Activated CD8-positive, alpha-beta T cell treated with anti-CD3 and anti-CD28 coated beads for 36 hours (primary cell): ENCODE measurements at regions not wholly inside any gene's neighbourhood (a gene's known extent, or its start where the extent isn't known, plus 50 kb on each side); places are given as distances from the start of the nearest gene placed in this dataset.

Source experiments
- ATAC-seq: fragments of 200-7000 bp; cut with Tn5 transposase; one replicate; pipeline ENCODE4 v1.10.0; 2021; ENCODE audit warnings: mild to moderate bottlenecking, moderate library complexity
- CTCF ChIA-PET: fragments of 350-600 bp; sonication (Branson Sonifier 250); formaldehyde crosslinking; loops from one replicate; lab custom pipeline; 2021; ENCODE audit warnings: antibody characterized with exemption; lab: Charles Lee
- POLR2A ChIA-PET: fragments of 350-600 bp; sonication (Branson Sonifier 250); formaldehyde crosslinking; loops from one replicate; lab custom pipeline; 2021; ENCODE audit warnings: antibody characterized with exemption; lab: Charles Lee
- DNase-seq: peaks from one replicate; pipeline ENCODE4 v3.0.0-alpha.2; 2020
- H3K27ac Mint-ChIP-seq: one replicate; pipeline ENCODE4 v1.8.0; 2021; ENCODE audit warnings: mild to moderate bottlenecking, mixed read lengths
- H3K27me3 Mint-ChIP-seq: one replicate; pipeline ENCODE4 v1.8.0; 2021; ENCODE audit warnings: mixed read lengths
- H3K36me3 Mint-ChIP-seq: one replicate; pipeline ENCODE4 v1.8.0; 2021; ENCODE audit warnings: low read depth, mixed read lengths
- H3K4me1 Mint-ChIP-seq: one replicate; pipeline ENCODE4 v1.8.0; 2021; ENCODE audit warnings: low read depth, mixed read lengths
- H3K4me3 Mint-ChIP-seq: one replicate; pipeline ENCODE4 v1.8.0; 2021; ENCODE audit warnings: mild to moderate bottlenecking, moderate library complexity, mixed read lengths
- H3K9me3 Mint-ChIP-seq: one replicate; pipeline ENCODE4 v1.8.0; 2021; ENCODE audit warnings: mixed read lengths
- intact Hi-C: fragments of 100-400 bp; cut with micrococcal nuclease; formaldehyde crosslinking; loops from one replicate; pipeline ENCODE4 v1.10.0; 2022
- TF ChIP-seq, protein P1 (sequence below): fragments of 200-600 bp; IDR thresholded peaks from one replicate; pipeline ENCODE4 v1.8.0; 2022; ENCODE audit warnings: antibody characterized with exemption, mild to moderate bottlenecking

DNA sequence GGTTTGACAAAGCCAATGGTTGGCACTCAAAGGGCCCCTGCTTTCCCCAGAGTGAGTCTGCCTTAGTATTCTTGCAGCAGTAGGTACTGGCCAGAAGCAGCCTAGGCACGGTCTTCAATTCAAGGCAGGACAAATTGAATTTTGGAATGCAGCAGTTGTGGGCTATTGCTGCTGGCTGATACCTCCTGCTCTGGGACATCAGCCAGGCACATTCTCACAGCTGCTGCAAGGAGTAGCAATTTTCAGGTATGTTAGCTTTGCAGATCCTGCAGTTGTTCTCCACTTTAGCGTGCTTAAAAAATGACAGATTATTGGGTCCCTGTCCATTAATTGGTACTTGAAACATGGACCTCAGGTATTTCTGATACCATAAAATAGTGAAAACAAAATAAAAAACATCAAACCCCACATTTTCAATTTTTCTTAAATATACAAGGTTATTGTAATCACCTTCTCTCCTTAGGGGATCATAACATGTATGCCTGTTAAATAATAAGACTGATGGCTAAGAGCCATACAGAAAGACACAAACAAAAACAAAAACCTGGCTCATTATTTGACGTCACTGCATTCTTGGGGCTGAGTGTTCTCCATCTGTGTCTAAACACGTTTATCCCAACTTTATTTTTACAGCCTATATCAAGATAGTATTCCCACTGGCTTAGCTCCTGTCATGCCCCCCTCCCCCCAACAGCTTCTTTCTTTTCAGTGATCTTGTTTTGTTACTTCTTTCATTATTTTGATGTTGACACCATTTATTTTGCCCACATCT lies 85.1 kb upstream of the CARD18 start:
- intact Hi-C loops = no loop called here
- TF ChIP-seq, protein P1, sequence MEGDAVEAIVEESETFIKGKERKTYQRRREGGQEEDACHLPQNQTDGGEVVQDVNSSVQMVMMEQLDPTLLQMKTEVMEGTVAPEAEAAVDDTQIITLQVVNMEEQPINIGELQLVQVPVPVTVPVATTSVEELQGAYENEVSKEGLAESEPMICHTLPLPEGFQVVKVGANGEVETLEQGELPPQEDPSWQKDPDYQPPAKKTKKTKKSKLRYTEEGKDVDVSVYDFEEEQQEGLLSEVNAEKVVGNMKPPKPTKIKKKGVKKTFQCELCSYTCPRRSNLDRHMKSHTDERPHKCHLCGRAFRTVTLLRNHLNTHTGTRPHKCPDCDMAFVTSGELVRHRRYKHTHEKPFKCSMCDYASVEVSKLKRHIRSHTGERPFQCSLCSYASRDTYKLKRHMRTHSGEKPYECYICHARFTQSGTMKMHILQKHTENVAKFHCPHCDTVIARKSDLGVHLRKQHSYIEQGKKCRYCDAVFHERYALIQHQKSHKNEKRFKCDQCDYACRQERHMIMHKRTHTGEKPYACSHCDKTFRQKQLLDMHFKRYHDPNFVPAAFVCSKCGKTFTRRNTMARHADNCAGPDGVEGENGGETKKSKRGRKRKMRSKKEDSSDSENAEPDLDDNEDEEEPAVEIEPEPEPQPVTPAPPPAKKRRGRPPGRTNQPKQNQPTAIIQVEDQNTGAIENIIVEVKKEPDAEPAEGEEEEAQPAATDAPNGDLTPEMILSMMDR = no peak
- ChIA-PET POLR2A (no interaction called here), CTCF (no interaction called here)
- Mint-ChIP-seq H3K36me3 (no peaks in the 10 kb centered on the region), H3K9me3 (no peaks in the 10 kb centered on the region), H3K27me3 (peaks cover 2% of the 10 kb centered on the region), H3K27ac (no peak overlapping the region), H3K4me3 (no peak overlapping the region), H3K4me1 (no peaks in the 10 kb centered on the region)
- DNase-seq = no peak
- ATAC-seq = no peak

DNA sequence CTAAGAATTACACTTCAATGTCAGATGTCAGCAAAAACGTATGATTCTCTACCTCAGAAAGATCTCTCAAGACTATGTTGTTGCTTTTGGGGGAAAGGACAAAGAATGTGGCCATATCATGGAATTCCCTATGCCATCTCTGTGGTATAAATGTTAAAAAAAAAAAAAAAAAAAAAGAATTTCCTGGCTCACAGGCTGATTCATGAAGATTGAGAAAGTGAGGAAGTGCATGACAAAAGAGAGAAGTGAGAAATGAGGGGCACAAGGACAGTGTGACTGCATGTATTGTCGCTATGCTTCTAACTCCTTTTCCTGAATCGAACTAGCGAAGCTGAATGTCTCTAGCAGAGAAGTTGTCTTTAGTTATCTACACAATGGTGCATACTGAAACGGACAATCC lies 80.6 kb upstream of the CARD18 start:
- Mint-ChIP-seq H3K36me3 (no peaks in the 10 kb centered on the region), H3K27ac (no peak overlapping the region), H3K4me1 (no peaks in the 10 kb centered on the region), H3K4me3 (no peak overlapping the region), H3K27me3 (no peaks in the 10 kb centered on the region), H3K9me3 (no peaks in the 10 kb centered on the region)
- CTCF ChIA-PET = interaction anchor here (0.6 to 0.7 kb wide), 2 partner anchors 27 to 323 kb away, joined by 3 read pairs; no protein-coding TSS in a partner anchor
- no peak for ATAC-seq
- DNase-seq = no peak
- intact Hi-C loops = no loop called here
- POLR2A ChIA-PET = no interaction called here
- TF ChIP-seq, protein P1 = no peak

DNA sequence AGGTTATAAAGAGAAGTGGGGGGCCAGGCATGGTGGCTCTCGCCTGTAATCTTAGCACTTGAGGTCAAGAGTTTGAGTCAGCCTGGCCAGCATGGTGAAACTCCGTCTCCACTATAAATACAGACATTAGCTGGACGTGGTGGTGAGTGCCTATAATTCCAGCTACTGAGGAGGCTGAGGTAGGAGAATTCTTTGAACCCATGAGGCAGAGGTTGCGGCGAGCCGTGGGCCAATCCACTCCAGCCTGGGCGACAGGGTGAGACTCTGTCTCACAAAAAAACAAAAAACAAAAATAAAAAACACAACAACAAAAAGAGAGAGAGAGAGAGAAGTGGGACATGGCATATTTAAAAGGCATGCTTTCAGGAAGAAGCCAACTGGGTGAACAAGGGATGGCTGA lies 80.1 kb upstream of the CARD18 start:
- TF ChIP-seq, protein P1 = no peak
- DNase-seq = no peak
- Mint-ChIP-seq H3K4me1 (no peaks in the 10 kb centered on the region), H3K4me3 (no peak overlapping the region), H3K9me3 (no peaks in the 10 kb centered on the region), H3K27ac (no peak overlapping the region), H3K27me3 (no peaks in the 10 kb centered on the region), H3K36me3 (no peaks in the 10 kb centered on the region)
- ATAC-seq = no peak
- ChIA-PET POLR2A (no interaction called here), CTCF (interaction anchor here (0.7 kb wide), 1 partner anchor 27 kb away, joined by 3 read pairs; no protein-coding TSS in a partner anchor)
- intact Hi-C loops = no loop called here

DNA sequence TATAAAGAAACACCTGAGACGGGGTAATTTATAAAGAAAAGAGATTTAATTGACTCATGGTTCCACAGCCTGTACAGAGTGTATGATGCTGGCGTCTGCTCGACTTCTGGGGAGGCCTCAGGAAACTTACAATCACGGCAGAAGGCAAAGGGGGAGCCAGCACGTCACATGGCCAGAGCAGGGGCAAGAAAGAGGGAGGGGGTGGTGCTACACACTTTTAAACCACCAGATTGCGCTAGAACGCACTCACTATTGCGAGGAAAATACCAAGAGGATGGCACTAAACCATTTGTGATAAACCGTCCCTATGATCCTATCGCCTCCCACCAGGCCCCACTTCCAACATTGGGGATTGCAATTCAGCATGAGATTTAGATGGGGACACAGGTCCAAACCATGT lies 79.7 kb upstream of the CARD18 start:
- H3K36me3 Mint-ChIP-seq = no peaks in the 10 kb centered on the region
- no peak overlapping the region for H3K27ac Mint-ChIP-seq
- ATAC-seq (no peak), DNase-seq (no peak)
- H3K4me3 Mint-ChIP-seq = no peak overlapping the region
- no peaks in the 10 kb centered on the region for H3K9me3 Mint-ChIP-seq
- no peaks in the 10 kb centered on the region for H3K27me3 Mint-ChIP-seq
- H3K4me1 Mint-ChIP-seq = no peaks in the 10 kb centered on the region
- ChIA-PET CTCF (no interaction called here), POLR2A (no interaction called here)
- TF ChIP-seq, protein P1 = no peak
- intact Hi-C loops = no loop called here

DNA sequence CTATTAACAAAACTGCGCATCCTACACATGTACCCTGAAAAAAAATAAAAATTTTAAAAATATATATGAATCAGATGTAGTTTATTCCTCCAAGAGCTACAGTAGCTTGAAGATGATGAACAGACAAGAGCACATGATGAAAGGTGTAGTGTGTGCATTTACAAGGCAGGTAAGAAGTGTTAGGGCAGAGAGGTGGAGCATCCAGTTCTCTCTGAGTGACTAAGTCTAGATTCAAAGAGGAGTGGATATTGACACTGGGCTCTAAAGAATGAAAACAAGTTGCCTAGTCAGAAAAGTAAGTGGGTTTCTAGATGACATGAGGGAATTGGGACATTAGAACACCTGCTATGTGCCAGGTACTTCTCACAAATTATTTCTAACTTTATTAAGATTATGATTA lies 76.0 kb upstream of the CARD18 start:
- ATAC-seq = no peak
- Mint-ChIP-seq H3K36me3 (no peaks in the 10 kb centered on the region), H3K4me1 (no peaks in the 10 kb centered on the region), H3K27me3 (peaks cover 1% of the 10 kb centered on the region), H3K27ac (no peak overlapping the region), H3K4me3 (no peak overlapping the region), H3K9me3 (no peaks in the 10 kb centered on the region)
- ChIA-PET CTCF (no interaction called here), POLR2A (no interaction called here)
- intact Hi-C loops = no loop called here
- TF ChIP-seq, protein P1 = no peak
- DNase-seq = no peak
